ENCODE measurements at regions not wholly inside any gene's neighbourhood (a gene's known extent, or its start where the extent isn't known, plus 50 kb on each side); places are given as distances from the start of the nearest gene placed in this dataset.
A peak's percentile ranks its signal among the peaks of the same experiment; 100 is the strongest.
"Not testable (repeated sequence)": the region's sequence is repeated elsewhere in the genome, so short reads cannot be mapped to it uniquely, and the experiment has no call there.

DNA sequence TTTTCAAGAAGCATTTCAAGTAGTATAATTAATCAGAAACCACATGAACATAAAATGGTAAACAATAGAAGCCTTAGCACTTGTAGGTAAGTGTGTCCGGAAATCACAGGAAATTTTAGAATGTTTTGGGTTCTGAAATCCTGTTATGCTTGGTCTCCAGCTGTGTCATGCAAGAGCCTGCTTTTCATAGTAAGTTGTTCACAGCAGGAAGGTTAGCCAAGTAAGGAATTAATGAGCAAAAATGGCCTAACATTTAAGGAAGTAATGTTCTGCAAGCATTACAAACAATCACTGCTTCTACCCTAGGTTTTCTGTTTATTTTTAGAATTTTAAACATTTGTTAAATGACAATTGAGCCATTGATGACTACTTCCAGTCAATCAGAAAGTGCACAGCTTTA, 669.5 kb downstream of the SLCO4C1 start:
- DNase-seq = no peak

- DNase-seq = no peak
Observed at GRCh38 chr5:101611039-101611438, 685.0 kb downstream of the SLCO4C1 start.

GRCh38 chr5:101608322-101608721, 687.8 kb downstream of the SLCO4C1 start:
- no peak for DNase-seq

DNA sequence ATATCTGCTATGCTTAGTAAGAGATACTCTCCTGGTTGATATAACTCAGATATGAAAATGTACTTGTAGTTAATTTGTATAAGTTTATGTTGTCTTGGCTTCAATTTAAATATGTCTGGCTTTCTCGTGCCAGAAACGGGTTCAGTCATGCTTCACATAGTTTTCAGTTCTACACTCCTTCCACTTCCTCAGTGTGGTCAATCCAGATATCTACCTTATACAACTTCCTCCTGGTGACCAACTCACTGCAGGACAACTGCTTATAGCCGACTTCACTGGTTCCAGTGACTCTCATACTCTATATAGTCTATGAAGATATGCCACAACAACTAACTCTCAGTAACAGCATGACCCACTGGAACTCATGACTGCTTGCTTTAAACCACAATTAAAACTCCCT, 690.4 kb downstream of the SLCO4C1 start:
- DNase-seq = peak; percentile 48

GRCh38 chr5:101600614-101601013, 695.5 kb downstream of the SLCO4C1 start:
- no peak for DNase-seq

GRCh38 chr5:101590384-101590783, 687.3 kb upstream of the ST8SIA4 start:
- no peak for DNase-seq

GRCh38 chr5:101585366-101585765, 682.3 kb upstream of the ST8SIA4 start:
- no peak for DNase-seq

DNA sequence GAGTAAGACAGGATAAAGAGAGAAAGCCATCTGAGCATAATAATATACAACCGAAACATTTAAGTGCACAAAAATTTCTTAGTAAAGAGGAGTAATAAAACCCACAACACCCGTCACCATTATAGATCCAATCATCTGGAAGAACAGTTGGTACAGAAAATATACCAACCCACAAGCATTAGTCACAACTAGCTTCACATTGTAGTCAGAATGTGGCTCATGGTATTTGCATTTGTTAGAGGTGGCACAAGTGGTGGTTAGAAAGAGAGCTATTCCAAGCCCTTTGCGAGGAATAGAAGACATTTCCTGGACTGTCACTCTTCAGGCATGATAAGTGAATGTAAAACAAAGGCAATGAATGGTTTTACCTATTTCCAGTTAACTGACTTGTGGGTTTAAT, 677.5 kb upstream of the ST8SIA4 start:
- no peak for DNase-seq

DNA sequence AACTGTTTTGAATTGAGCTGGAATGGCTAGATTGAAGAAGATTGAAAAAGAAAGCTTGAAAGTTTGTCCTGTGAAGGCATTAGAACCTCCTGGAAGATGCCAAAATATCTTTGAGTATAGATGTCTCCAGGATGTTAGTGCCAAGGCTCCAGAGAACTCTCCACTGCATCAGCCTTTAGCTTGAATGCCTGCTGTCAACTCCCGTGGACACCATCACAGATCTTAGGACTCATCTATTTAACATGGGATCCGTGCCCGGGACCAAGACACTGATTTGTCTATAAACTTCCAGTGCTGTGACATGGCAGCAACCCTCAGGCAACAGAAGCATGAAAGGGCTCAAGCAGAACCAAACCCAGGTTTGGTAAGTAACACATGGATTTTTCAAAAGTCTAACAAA, 670.9 kb upstream of the ST8SIA4 start:
- no peak for DNase-seq

DNA sequence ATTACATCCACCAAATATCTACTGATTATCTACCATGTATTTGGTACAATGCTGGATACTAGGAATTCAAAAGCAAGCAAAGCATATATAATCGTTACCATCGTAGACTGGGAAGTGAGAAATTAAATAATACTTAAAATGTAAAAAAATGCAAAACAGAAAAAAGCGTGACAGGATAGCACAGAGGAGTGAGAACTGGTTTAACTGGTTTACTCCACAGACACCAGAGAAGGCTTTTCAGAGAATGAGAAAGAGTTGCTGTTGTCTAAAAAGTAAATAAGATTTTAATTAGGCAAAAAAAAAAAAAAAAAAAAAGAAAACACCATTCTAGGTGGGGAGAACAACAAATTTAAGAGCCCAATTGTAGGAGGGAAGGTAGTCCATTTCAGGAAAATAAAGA, 657.9 kb upstream of the ST8SIA4 start:
- no peak for DNase-seq

DNA sequence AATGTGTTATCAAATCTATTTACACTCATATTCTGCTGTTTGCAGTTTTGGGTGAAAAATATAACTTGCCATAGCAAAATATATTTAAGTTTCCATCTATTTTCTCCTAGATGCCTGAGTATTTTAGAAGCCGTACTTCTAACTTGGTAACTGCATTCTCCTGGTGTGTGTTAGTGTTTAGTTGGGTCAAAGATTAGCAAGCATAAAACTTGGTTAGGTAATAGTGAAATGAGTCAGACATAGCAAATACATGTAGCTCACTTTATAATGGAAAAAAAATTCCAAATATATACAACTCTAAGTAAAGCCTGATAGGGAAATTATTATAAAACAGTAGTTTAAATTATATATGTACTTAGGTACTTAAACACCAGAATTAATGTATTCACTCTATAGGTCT, 640.7 kb upstream of the ST8SIA4 start:
- no peak for DNase-seq

GRCh38 chr5:101539315-101539714, 636.2 kb upstream of the ST8SIA4 start:
- no peak for DNase-seq

DNA sequence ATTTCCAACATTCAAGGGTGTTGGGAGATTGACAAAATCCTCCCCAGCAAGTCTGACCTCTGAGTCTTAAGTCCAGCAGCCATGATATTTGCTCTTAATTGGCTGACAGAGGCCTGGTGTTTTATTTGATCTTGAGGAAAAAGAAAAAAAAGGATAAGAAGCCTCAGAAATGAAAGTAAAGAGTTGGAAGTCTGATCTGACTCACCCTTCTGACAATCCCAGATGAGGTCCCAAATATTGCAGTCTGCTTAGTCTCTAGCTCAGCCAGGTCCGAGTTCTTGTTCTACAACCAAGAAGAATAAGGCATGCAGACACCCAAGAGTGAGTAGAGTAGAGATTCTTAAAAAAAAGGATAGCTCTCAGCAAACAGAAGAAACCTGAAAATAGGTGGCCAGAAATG, 632.5 kb upstream of the ST8SIA4 start:
- no peak for DNase-seq

GRCh38 chr5:101534491-101535110, 631.5 kb upstream of the ST8SIA4 start:
- no peak for DNase-seq

GRCh38 chr5:101532430-101532829, 629.3 kb upstream of the ST8SIA4 start:
- DNase-seq = no peak

GRCh38 chr5:101531026-101531425, 627.9 kb upstream of the ST8SIA4 start:
- peak; percentile 94 for DNase-seq

- DNase-seq = not testable (repeated sequence)
Observed at GRCh38 chr5:101529094-101529493, 626.0 kb upstream of the ST8SIA4 start.

DNA sequence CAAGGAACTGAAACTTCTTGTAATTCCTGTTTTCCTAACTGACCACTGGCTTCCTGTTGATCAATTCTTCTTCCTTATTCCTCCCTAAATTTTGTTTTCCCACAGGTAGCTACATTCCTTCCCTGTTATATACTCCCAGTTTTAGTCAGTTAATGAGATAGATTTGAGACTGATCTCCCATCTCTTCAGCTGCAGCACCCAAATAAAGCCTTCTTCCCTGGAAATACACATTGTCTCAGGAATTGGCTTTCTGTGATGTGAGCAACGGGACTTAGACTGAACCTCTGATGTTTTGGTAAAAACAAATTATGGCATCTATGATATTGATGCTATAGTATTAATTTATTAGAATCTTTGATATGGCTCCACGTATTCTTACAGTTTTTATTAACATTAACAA, 617.3 kb upstream of the ST8SIA4 start:
- DNase-seq = peak; percentile 35

DNA sequence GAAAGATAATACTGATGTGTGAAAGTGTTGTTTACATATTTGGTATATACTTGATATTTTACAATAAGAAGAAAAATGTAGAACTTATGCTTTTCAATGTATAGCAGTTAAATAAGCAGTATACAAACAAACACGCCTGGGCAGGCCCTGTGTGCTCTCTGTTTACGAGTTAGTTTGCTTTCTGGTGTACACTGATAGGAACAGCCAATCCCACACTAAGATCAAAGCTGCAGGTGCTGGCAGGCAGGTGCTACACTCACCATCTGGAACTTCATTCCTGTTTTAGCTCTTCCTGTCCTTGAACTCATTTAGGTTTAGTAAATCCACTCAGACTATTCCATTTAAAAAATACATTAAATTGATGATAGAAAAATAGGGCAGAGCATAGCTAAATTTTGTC, 614.7 kb upstream of the ST8SIA4 start:
- no peak for DNase-seq

- DNase-seq = no peak
Observed at GRCh38 chr5:101515721-101516120, 612.6 kb upstream of the ST8SIA4 start.

GRCh38 chr5:101505891-101506570, 602.9 kb upstream of the ST8SIA4 start:
- no peak for DNase-seq

GRCh38 chr5:101482931-101483330, 579.8 kb upstream of the ST8SIA4 start:
- no peak for DNase-seq

DNA sequence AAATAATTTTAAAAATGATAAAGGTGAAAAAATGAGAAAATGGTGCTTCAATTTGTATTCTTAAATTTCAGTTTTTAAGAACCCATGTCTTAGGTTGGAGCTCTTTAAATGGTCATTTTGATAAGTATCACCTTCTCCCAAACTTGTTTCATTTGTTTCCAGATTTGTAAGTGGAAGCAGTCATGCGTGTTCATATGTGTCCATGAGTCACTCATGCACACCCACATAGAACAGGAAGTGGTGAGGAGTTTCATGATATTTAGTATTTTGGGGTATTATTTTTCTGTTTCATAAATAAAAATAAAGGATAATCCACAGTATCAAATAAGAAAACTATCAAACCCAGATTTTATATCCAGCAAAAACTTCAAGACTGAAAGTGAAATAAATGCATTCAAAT, 570.4 kb upstream of the ST8SIA4 start:
- DNase-seq = peak; percentile 33

GRCh38 chr5:101461455-101461854, 558.4 kb upstream of the ST8SIA4 start:
- no peak for DNase-seq

DNA sequence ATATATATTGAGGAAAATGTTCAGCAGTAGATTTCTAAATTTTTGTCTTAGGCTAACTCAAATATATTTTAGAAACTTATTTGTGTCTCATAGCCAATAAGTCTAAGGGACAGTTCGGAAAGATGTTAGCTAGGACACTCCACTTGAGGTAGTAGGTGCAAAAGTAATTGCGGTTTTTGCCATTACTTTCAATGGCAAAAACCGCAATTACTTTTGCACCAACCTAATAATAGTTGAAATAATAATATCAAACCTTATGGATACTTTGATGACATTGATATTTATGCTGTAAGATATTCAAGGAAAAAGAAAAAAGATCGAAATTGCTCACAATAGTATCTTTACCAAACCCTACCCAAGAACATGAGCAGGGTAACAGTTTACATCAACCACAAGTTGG, 555.5 kb upstream of the ST8SIA4 start:
- DNase-seq = no peak
